ENCODE measurements at regions not wholly inside any gene's neighbourhood (a gene's known extent, or its start where the extent isn't known, plus 50 kb on each side); places are given as distances from the start of the nearest gene placed in this dataset.

GRCh38 chr1:238861342-238862066 lies 524.9 kb upstream of the CHRM3 start:
- POLR2A ChIA-PET = no interaction called here
- H2AFZ ChIP-seq (ENCODE audit: insufficient read depth, low read depth, low read length, poor library complexity, severe bottlenecking) = no peak overlapping the region

GRCh38 chr1:238833919-238834318 lies 552.4 kb upstream of the CHRM3 start:
- H3K4me1 Mint-ChIP-seq = no peaks in the 10 kb centered on the region
- no peak overlapping the region for H3K27ac Mint-ChIP-seq
- POLR2A ChIA-PET = no interaction called here
- ATAC-seq (ENCODE audit: low read depth) (no peak), DNase-seq (no peak)
- H3K9me3 Mint-ChIP-seq (ENCODE audit: insufficient read depth) = peaks cover 14% of the 10 kb centered on the region
- Histone ChIP-seq H3K36me3 (replicated peaks in 1 of 2; ENCODE audit: control extremely low read depth in 1 of 2, control insufficient read depth in 1 of 2, extremely low read depth in 1 of 2, insufficient read depth in 2 of 2, low read length in 1 of 2) (no peaks in the 10 kb centered on the region), H3K4me3 (ENCODE audit: control extremely low read depth in 1 of 5, extremely low read depth in 1 of 5, insufficient read depth in 1 of 5, low read depth in 2 of 5, low read length in 4 of 5) (no peak overlapping the region), H2AFZ (ENCODE audit: insufficient read depth, low read depth, low read length, poor library complexity, severe bottlenecking) (no peak overlapping the region), H3K27ac (ENCODE audit: low read length in 2 of 2) (no peak overlapping the region), H3K4me2 (replicated peaks; ENCODE audit: low read depth, low read length, poor library complexity, severe bottlenecking) (no peak overlapping the region), H3K9ac (ENCODE audit: low read length) (no peak overlapping the region), H3K4me1 (ENCODE audit: control insufficient read depth in 2 of 2, insufficient read depth in 2 of 2, low read length in 2 of 2) (no peaks in the 10 kb centered on the region), H3K79me2 (ENCODE audit: control insufficient read depth, insufficient read depth, low read length) (no peaks in the 10 kb centered on the region), H3K9me3 (ENCODE audit: control extremely low read depth in 1 of 3, control insufficient read depth in 2 of 3, insufficient read depth in 1 of 3, low read length in 2 of 3) (peaks cover 0 to 3% (median 2%) of the 10 kb centered on the region in 3 donors), H4K20me1 (ENCODE audit: control insufficient read depth, insufficient read depth, low read length, poor library complexity, severe bottlenecking) (no peaks in the 10 kb centered on the region), H3K27me3 (replicated peaks in 1 of 4; ENCODE audit: control extremely low read depth in 1 of 4, control insufficient read depth in 3 of 4, insufficient read depth in 4 of 4, low read length in 3 of 4) (no peaks in the 10 kb centered on the region)
- H3K27me3 Mint-ChIP-seq = no peaks in the 10 kb centered on the region
- intact Hi-C loops (cut with micrococcal nuclease) = no loop called here
- TF ChIP-seq EZH2 (IDR thresholded peaks at IDR 0.05; ENCODE audit: borderline replicate concordance, insufficient read depth, low read depth, low read length, poor library complexity, severe bottlenecking) (no peak), CTCF (IDR thresholded peaks at IDR 0.05) (no peak)
- CTCF ChIA-PET = no interaction called here
- H3K4me3 Mint-ChIP-seq = no peak overlapping the region

More at GRCh38 chr1:238861342-238862066, 524.9 kb upstream of the CHRM3 start:
- Mint-ChIP-seq H3K27ac (no peak overlapping the region), H3K4me3 (no peak overlapping the region), H3K4me1 (no peaks in the 10 kb centered on the region), H3K9me3 (ENCODE audit: insufficient read depth) (no peaks in the 10 kb centered on the region), H3K27me3 (no peaks in the 10 kb centered on the region)
- Histone ChIP-seq H3K4me1 (ENCODE audit: control insufficient read depth in 2 of 2, insufficient read depth in 2 of 2, low read length in 2 of 2) (no peaks in the 10 kb centered on the region), H3K9me3 (ENCODE audit: control extremely low read depth in 1 of 3, control insufficient read depth in 2 of 3, insufficient read depth in 1 of 3, low read length in 2 of 3) (peaks cover 0 to 11% (median 0%) of the 10 kb centered on the region in 3 donors), H4K20me1 (ENCODE audit: control insufficient read depth, insufficient read depth, low read length, poor library complexity, severe bottlenecking) (no peaks in the 10 kb centered on the region), H3K4me3 (ENCODE audit: control extremely low read depth in 1 of 5, extremely low read depth in 1 of 5, insufficient read depth in 1 of 5, low read depth in 2 of 5, low read length in 4 of 5) (no peak overlapping the region), H3K36me3 (replicated peaks in 1 of 2; ENCODE audit: control extremely low read depth in 1 of 2, control insufficient read depth in 1 of 2, extremely low read depth in 1 of 2, insufficient read depth in 2 of 2, low read length in 1 of 2) (no peaks in the 10 kb centered on the region), H3K79me2 (ENCODE audit: control insufficient read depth, insufficient read depth, low read length) (no peaks in the 10 kb centered on the region), H3K27ac (ENCODE audit: low read length in 2 of 2) (no peak overlapping the region), H3K27me3 (replicated peaks in 1 of 4; ENCODE audit: control extremely low read depth in 1 of 4, control insufficient read depth in 3 of 4, insufficient read depth in 4 of 4, low read length in 3 of 4) (no peaks in the 10 kb centered on the region), H3K4me2 (replicated peaks; ENCODE audit: low read depth, low read length, poor library complexity, severe bottlenecking) (no peak overlapping the region), H3K9ac (ENCODE audit: low read length) (no peak overlapping the region)
- TF ChIP-seq CTCF (IDR thresholded peaks at IDR 0.05) = no peak
- TF ChIP-seq EZH2 (IDR thresholded peaks at IDR 0.05; ENCODE audit: borderline replicate concordance, insufficient read depth, low read depth, low read length, poor library complexity, severe bottlenecking) = no peak
- intact Hi-C loops (cut with micrococcal nuclease) = no loop called here
- CTCF ChIA-PET = no interaction called here
- ATAC-seq (ENCODE audit: low read depth) (no peak), DNase-seq (no peak)
- WGBS (ENCODE audit: insufficient coverage) = 77% methylated on average over 6 of the region's 8 CpGs

All from B cell (primary cell).